Duodenal mucosa (tissue), 2 donors: ENCODE measurements at regions not wholly inside any gene's neighbourhood (a gene's known extent, or its start where the extent isn't known, plus 50 kb on each side); places are given as distances from the start of the nearest gene placed in this dataset.
A peak's percentile ranks its signal among the peaks of the same experiment; 100 is the strongest.
"Not testable (repeated sequence)": the region's sequence is repeated elsewhere in the genome, so short reads cannot be mapped to it uniquely, and the experiment has no call there.

Experiments
- H3K27ac ChIP-seq: one replicate; pipeline ENCODE4 v1.7.0; 2013; ENCODE audit warnings: low read depth, low read length
- H3K27me3 ChIP-seq, 2 donors: one replicate each; pipeline ENCODE4 v1.7.0; 2013; ENCODE audit warnings: low read length in 2 of 2, control low read depth in 1 of 2; ENCODE audit not compliant: insufficient read depth in 2 of 2, control insufficient read depth in 1 of 2
- H3K36me3 ChIP-seq, 2 donors: one replicate each; pipeline ENCODE4 v1.7.0; 2013; ENCODE audit warnings: low read length in 2 of 2, control low read depth in 1 of 2; ENCODE audit not compliant: insufficient read depth in 2 of 2, control insufficient read depth in 1 of 2
- H3K4me1 ChIP-seq, 2 donors: one replicate each; pipeline ENCODE4 v1.7.0; 2013; ENCODE audit warnings: low read length in 2 of 2, control low read depth in 1 of 2; ENCODE audit not compliant: insufficient read depth in 2 of 2, control insufficient read depth in 1 of 2
- H3K4me3 ChIP-seq, 2 donors: one replicate each; pipeline ENCODE4 v1.7.0; 2013; ENCODE audit warnings: low read length in 2 of 2, low read depth in 1 of 2
- H3K9ac ChIP-seq, 2 donors: one replicate each; pipeline ENCODE4 v1.7.0; 2013; ENCODE audit warnings: low read length in 2 of 2, low read depth in 1 of 2
- H3K9me3 ChIP-seq, 2 donors: one replicate each; pipeline ENCODE4 v1.7.0; 2013; ENCODE audit warnings: low read length in 2 of 2, control low read depth in 1 of 2; ENCODE audit not compliant: control insufficient read depth in 1 of 2

- H3K27me3 ChIP-seq: no peaks in the 10 kb centered on the region
- no peaks in the 10 kb centered on the region for H3K4me1 ChIP-seq
- no peaks in the 10 kb centered on the region for H3K36me3 ChIP-seq
- H3K9ac ChIP-seq: no peak overlapping the region
- H3K27ac ChIP-seq: no peak overlapping the region
- no peaks in the 10 kb centered on the region for H3K9me3 ChIP-seq
- no peak overlapping the region for H3K4me3 ChIP-seq
Measured at GRCh38 chr6:81293896-81294295, 458.6 kb downstream of the TENT5A start.

- Histone ChIP-seq H3K27me3 (no peaks in the 10 kb centered on the region), H3K4me3 (no peak overlapping the region), H3K9me3 (no peaks in the 10 kb centered on the region), H3K36me3 (no peaks in the 10 kb centered on the region), H3K9ac (no peak overlapping the region), H3K4me1 (no peaks in the 10 kb centered on the region), H3K27ac (no peak overlapping the region)
Measured at GRCh38 chr6:81289229-81289628, 463.3 kb downstream of the TENT5A start.

DNA sequence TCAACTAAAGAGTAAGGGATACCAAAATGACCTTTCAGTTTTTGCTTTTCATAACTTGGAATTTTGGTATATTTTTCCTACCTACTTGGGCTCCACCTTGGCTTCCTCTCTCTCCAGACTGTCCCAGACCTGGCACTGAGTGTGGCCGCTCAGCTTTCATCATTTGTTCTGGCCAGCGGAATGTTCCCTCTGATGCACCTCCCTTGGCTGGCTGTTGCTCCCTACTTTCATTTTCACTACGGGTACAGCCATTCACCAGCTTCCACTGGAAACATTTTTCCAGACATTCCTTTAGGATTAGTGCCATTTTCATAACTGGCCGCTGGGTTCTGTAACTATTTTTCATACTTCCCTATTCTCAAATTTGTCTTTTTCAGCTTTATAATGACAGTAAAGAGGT, 487.4 kb downstream of the TENT5A start:
- H3K27ac ChIP-seq: no peak overlapping the region
- no peaks in the 10 kb centered on the region for H3K27me3 ChIP-seq
- H3K4me1 ChIP-seq: no peaks in the 10 kb centered on the region
- H3K9ac ChIP-seq: no peak overlapping the region
- peak overlapping the region; percentile 10 to 34 for H3K4me3 ChIP-seq
- no peaks in the 10 kb centered on the region for H3K9me3 ChIP-seq
- H3K36me3 ChIP-seq: no peaks in the 10 kb centered on the region

- Histone ChIP-seq H3K27ac (no peak overlapping the region), H3K9me3 (no peaks in the 10 kb centered on the region), H3K36me3 (no peaks in the 10 kb centered on the region), H3K9ac (no peak overlapping the region), H3K4me3 (no peak overlapping the region), H3K4me1 (no peaks in the 10 kb centered on the region), H3K27me3 (no peaks in the 10 kb centered on the region)
Measured at GRCh38 chr6:81263531-81264168, 488.8 kb downstream of the TENT5A start.

- H3K9ac ChIP-seq: no peak overlapping the region
- no peaks in the 10 kb centered on the region for H3K27me3 ChIP-seq
- H3K4me3 ChIP-seq: no peak overlapping the region
- no peak overlapping the region for H3K27ac ChIP-seq
- no peaks in the 10 kb centered on the region for H3K36me3 ChIP-seq
- H3K9me3 ChIP-seq: no peaks in the 10 kb centered on the region
- no peaks in the 10 kb centered on the region for H3K4me1 ChIP-seq
Measured at GRCh38 chr6:81262656-81263055, 489.8 kb downstream of the TENT5A start.

DNA sequence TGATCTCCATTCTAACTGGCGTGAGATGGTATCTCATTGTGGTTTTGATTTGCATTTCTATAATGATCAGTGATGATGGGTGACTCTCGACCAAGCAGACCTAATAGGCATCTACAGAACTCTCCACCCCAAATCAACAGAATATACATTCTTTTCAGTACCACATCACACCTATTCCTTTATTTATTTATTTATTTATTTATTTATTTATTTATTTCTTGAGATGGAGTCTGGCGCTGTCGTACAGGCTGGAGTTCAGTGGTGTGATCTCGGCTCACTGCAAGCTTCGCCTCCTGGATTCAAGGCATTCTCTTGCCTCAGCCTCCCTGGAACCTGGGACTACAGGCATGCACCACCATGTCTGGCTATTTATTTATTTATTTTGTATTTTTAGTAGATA, 496.3 kb downstream of the TENT5A start:
- not testable (repeated sequence) for H3K4me1 ChIP-seq, H3K27ac ChIP-seq, H3K4me3 ChIP-seq, H3K9me3 ChIP-seq, H3K27me3 ChIP-seq, H3K9ac ChIP-seq, H3K36me3 ChIP-seq

DNA sequence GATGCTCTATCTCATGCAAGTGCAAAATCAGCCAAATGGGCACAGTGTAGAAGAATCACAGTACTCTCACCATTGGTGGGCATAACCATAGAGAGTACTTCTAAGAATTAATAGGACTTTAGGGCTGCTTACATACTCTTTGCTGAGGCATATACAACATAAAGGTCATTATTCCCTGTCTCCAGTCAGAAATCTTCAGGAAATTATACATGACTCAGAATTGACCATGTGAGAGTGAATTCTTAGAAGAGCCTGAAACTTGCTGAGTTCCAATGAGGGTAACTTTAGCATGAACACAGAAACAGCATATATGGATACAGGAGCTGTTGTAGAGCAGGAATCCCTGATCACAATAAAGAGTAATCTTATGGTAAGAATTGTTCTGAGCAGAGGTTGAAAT, 498.7 kb downstream of the TENT5A start:
- Histone ChIP-seq H3K27me3 (no peaks in the 10 kb centered on the region), H3K9me3 (no peaks in the 10 kb centered on the region), H3K4me3 (no peak overlapping the region), H3K4me1 (no peaks in the 10 kb centered on the region), H3K36me3 (no peaks in the 10 kb centered on the region), H3K9ac (no peak overlapping the region), H3K27ac (no peak overlapping the region)

DNA sequence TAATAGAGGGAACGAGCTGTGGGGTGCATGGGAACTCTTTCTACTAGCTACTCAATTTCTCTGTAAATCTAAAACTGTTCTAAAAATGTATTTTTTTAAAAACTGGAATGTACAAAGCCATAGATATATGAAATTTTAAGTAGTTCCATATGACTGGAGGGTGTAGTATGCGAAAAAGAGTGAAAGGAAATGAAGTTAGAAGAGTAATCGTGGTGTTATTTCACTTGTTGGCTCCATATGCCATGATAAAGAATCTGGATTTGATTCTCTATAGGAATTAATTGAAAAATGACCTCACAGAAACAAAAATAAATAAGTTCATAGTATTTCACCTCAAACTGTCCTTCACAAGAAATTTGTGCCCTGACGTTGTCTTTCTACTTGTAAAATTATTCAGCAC, 500.2 kb downstream of the TENT5A start:
- no peaks in the 10 kb centered on the region for H3K9me3 ChIP-seq
- H3K27ac ChIP-seq: no peak overlapping the region
- H3K27me3 ChIP-seq: no peaks in the 10 kb centered on the region
- no peaks in the 10 kb centered on the region for H3K4me1 ChIP-seq
- no peak overlapping the region for H3K4me3 ChIP-seq
- no peak overlapping the region for H3K9ac ChIP-seq
- H3K36me3 ChIP-seq: no peaks in the 10 kb centered on the region

- no peak overlapping the region for H3K9ac ChIP-seq
Measured at GRCh38 chr6:81246200-81246599, 506.3 kb downstream of the TENT5A start.

DNA sequence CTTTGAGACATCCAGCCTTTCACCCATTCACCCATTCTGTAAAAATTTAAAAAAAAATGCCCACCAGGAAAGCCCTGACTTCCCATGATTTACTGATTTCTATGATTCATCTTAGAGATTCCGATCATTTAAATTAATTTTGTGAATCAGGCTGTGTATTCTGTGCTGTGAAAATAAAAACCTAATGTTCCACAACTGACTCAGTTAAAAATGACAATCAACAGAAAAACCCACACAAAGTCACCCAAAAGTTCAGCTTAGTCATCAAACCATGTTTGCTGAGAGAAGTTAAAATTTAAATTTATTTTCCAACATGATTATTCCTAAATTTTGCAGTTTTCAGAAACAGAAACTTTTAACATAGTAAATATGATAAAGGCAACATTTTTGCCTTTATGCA, 509.9 kb downstream of the TENT5A start:
- H3K9ac ChIP-seq: no peak overlapping the region
- no peaks in the 10 kb centered on the region for H3K4me1 ChIP-seq
- H3K9me3 ChIP-seq: peaks cover 0 to 7% of the 10 kb centered on the region in 2 donors
- H3K27ac ChIP-seq: no peak overlapping the region
- H3K36me3 ChIP-seq: no peaks in the 10 kb centered on the region
- no peak overlapping the region for H3K4me3 ChIP-seq
- H3K27me3 ChIP-seq: no peaks in the 10 kb centered on the region

More at GRCh38 chr6:81246200-81246599, 506.3 kb downstream of the TENT5A start:
- H3K27me3 ChIP-seq: no peaks in the 10 kb centered on the region
- H3K4me1 ChIP-seq: no peaks in the 10 kb centered on the region
- H3K27ac ChIP-seq: no peak overlapping the region
- H3K4me3 ChIP-seq: no peak overlapping the region
- no peaks in the 10 kb centered on the region for H3K36me3 ChIP-seq
- H3K9me3 ChIP-seq: peaks cover 0 to 7% of the 10 kb centered on the region in 2 donors
